ENCODE measurements at regions not wholly inside any gene's neighbourhood (a gene's known extent, or its start where the extent isn't known, plus 50 kb on each side); places are given as distances from the start of the nearest gene placed in this dataset.
"Not testable (repeated sequence)": the region's sequence is repeated elsewhere in the genome, so short reads cannot be mapped to it uniquely, and the experiment has no call there.

GRCh38 chrX:128691872-128692271 is 639.7 kb upstream of the ACTRT1 start:
- no peak for TF ChIP-seq POLR2A (IDR thresholded peaks at IDR 0.05; ENCODE audit: low read length)
- no peak for TF ChIP-seq GATA1 (IDR thresholded peaks at IDR 0.05; ENCODE audit: low read depth, low read length)

GRCh38 chrX:128685387-128685786 is 633.2 kb upstream of the ACTRT1 start:
- TF ChIP-seq POLR2A (IDR thresholded peaks at IDR 0.05; ENCODE audit: low read length), result no peak
- TF ChIP-seq GATA1 (IDR thresholded peaks at IDR 0.05; ENCODE audit: low read depth, low read length), result no peak
- DNase-seq, result no peak

More at GRCh38 chrX:128691872-128692271, 639.7 kb upstream of the ACTRT1 start:
- DNase-seq, result no peak

GRCh38 chrX:128676651-128677050 is 624.4 kb upstream of the ACTRT1 start:
- DNase-seq, result no peak
- no peak for TF ChIP-seq GATA1 (IDR thresholded peaks at IDR 0.05; ENCODE audit: low read depth, low read length)
- no peak for TF ChIP-seq POLR2A (IDR thresholded peaks at IDR 0.05; ENCODE audit: low read length)

- not testable (repeated sequence) for DNase-seq
Measured at GRCh38 chrX:128674326-128675086, 622.3 kb upstream of the ACTRT1 start.

DNA sequence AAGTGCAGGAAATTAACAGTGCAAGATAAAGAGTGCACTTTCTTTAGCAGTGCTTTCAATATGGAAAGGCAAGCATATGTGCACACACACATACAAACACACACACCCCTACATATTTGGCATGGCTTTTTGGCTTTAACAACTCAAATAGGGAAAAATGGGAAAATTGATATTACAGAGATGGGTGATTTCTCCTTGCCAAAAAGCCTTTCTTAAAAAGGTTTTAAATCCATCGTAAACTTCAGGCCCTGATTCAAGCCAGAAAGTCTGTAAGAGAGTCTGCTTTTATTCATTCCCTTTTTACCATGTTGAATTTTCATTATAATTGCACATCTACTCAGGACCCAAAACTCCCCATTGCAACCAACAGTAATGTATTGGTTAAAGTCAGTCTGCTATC is 612.0 kb upstream of the ACTRT1 start:
- no peak for TF ChIP-seq POLR2A (IDR thresholded peaks at IDR 0.05; ENCODE audit: low read length)
- no peak for TF ChIP-seq GATA1 (IDR thresholded peaks at IDR 0.05; ENCODE audit: low read depth, low read length)

DNA sequence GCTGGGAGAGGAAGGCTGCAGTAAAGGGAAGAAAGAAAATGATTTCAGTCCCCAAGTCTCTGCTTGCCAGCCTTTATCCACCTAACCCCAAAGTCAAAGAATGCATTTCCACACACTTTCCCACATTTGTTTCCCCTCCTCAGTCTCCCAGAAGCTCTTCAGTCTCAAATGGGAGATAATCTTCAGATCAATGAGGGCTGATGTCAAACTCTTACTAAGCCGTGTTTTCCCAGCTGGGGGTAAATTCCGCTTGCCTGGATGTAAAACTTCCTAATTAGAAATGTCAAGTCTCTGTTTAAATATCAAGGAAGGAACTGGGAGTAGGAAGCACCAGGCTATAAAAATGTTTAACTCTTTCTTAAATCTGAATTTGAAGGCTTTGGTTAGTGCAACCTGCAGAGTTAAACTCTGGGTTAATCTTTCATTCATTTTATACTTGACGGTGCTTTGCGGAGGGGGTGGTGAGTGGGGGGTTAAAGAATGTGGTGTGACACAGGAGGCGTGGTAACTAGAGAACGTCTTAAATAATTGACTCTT is 601.4 kb upstream of the ACTRT1 start:
- TF ChIP-seq POLR2A (IDR thresholded peaks at IDR 0.05; ENCODE audit: low read length) (no peak), GATA1 (IDR thresholded peaks at IDR 0.05; ENCODE audit: low read depth, low read length) (no peak)
- no peak for DNase-seq

More for the DNA sequence above, 612.0 kb upstream of the ACTRT1 start:
- DNase-seq, result no peak

DNA sequence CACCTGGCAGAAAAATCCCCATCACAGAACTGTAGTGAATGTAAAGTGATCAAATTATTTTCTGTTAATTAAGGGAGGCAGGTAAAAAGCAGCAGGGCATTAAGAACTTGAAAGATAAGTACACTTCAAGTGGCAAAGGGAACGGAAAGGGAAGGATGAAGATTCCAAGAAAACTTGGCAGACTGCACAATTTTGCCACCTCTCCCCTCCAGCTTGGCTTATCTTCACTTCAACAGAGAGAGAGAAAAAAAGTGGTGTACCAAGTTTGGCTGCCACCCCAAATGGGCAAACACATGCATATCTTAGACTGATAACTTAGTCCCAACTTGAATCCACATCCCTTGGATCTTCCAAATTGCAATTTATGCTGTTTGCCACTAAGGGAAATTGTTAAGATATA is 598.1 kb upstream of the ACTRT1 start:
- TF ChIP-seq GATA1 (IDR thresholded peaks at IDR 0.05; ENCODE audit: low read depth, low read length) (no peak), POLR2A (IDR thresholded peaks at IDR 0.05; ENCODE audit: low read length) (no peak)
- no peak for DNase-seq

DNA sequence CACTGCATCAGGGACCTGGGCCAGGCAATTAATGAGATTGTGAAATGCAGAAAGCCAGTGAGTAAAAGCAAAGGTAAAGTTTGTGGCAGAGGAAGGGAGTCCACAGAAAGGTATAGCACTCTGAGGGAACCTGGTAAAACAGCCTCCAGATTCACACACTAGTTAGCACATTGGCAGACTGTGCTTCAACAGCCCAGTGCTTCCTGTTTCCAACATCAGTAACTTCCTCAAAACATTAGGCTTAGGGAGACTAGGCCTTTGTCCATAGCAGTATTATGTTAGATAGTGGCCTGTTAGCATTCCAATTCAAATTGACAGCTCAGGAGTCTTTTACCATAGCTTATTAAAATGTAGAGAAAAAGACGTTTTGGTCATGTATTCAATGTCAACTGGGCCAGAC is 582.6 kb upstream of the ACTRT1 start:
- no peak for DNase-seq
- TF ChIP-seq POLR2A (IDR thresholded peaks at IDR 0.05; ENCODE audit: low read length) (no peak), GATA1 (IDR thresholded peaks at IDR 0.05; ENCODE audit: low read depth, low read length) (no peak)

DNA sequence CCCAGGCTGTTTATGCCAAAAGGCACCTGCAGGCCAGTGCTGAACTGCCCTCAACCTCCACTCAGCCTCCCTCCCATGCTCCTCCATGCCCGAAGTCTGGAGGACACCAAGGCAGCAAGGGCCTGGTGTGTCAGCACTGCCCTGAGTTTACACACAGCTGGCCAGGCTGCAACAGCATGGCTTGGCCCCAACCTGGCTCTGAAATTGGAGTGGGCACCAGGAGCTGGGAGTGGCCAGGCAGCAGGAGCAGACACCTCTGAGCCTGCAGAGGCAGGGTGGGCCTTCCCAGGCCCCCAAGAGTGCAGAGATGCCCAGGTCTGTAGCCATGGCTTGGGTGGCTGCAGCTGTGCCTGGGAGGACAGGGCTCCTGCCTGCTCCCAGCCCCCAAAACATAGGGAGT is 571.2 kb upstream of the ACTRT1 start:
- no peak for DNase-seq
- TF ChIP-seq POLR2A (IDR thresholded peaks at IDR 0.05; ENCODE audit: low read length) (no peak), GATA1 (IDR thresholded peaks at IDR 0.05; ENCODE audit: low read depth, low read length) (no peak)

DNA sequence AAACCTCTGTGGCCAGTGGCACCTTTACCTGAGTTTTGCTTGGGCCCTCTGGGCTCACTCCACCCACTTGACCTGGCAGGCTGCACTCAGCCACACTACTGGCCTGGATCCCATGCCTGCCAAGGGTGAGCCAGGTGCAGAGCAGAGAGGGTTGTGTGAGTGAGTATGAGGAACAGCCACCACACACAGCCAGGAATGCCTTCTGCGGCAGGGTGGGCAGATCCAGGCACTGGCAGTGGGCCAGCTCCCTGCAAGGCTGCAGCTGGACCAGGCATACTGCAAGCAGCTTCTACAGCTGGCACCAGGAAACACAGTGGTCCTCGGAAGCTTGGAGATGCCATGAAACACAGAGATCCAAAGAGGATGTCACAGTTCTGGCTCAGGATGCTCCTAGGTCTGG is 570.1 kb upstream of the ACTRT1 start:
- TF ChIP-seq POLR2A (IDR thresholded peaks at IDR 0.05; ENCODE audit: low read length), result no peak
- no peak for TF ChIP-seq GATA1 (IDR thresholded peaks at IDR 0.05; ENCODE audit: low read depth, low read length)
- DNase-seq, result no peak

- DNase-seq, result no peak
- TF ChIP-seq GATA1 (IDR thresholded peaks at IDR 0.05; ENCODE audit: low read depth, low read length) (no peak), POLR2A (IDR thresholded peaks at IDR 0.05; ENCODE audit: low read length) (no peak)
Measured at GRCh38 chrX:128619490-128619889, 567.3 kb upstream of the ACTRT1 start.

DNA sequence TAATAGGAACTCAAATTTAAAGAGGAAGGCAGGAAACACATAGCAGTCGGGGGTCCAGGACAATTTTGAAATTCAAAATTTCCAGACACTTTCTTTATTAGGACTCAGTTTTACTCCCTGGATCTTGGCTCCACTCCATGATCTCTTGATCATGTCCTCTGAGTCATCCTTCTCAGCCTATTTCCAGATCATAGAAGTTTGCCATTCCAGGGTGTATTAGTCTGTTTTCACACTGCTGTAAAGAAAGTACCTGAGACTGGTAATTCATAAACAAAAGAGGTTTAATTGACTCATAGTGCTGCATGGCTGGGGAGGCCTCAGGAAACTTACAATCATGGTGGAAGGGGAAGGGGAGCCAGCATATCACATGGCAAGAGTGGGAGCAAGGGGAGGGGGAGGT is 564.7 kb upstream of the ACTRT1 start:
- no peak for DNase-seq
- TF ChIP-seq POLR2A (IDR thresholded peaks at IDR 0.05; ENCODE audit: low read length) (no peak), GATA1 (IDR thresholded peaks at IDR 0.05; ENCODE audit: low read depth, low read length) (no peak)

- DNase-seq, result not testable (repeated sequence)
Measured at GRCh38 chrX:128606817-128607216, 554.6 kb upstream of the ACTRT1 start.

DNA sequence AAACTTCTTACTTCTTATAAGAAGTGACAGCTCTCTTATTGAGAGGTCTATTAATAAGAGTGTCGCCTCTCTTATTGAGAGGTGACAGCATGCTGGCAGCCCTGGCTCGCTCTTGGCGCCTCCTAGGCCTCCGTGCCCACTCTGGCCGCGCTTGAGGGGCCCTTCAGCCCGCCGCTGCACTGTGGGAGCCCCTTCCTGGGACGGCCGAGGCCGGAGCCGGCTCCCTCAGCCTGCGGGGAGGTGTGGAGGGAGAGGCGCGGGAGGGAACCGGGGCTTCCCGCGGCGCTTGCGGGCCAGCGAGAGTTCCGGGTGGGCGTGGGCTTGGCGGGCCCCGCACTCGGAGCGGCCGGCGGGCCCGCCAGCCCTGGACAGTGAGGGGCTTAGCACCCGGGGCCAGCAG is 554.2 kb upstream of the ACTRT1 start:
- DNase-seq, result not testable (repeated sequence)

DNA sequence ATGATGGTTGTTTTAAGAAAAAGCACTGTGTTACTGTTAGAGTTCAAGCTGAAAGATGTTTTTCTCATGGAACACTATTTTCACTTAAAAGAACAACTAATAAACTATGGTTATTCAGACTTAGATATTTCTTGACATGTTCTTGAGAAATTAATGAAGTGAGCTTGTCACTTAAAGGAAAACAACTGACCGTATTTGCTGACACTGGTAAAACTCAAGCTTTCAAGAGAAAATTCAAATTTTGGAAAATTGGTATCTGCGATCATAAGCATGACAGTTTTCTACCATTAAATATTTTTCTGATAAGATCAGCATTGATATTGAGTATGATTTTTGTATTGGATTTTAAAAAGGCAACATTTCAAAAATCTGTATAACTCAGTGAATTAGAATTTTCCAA is 549.5 kb upstream of the ACTRT1 start:
- TF ChIP-seq POLR2A (IDR thresholded peaks at IDR 0.05; ENCODE audit: low read length) (no peak), GATA1 (IDR thresholded peaks at IDR 0.05; ENCODE audit: low read depth, low read length) (no peak)
- no peak for DNase-seq

GRCh38 chrX:128599632-128600031 is 547.4 kb upstream of the ACTRT1 start:
- no peak for TF ChIP-seq POLR2A (IDR thresholded peaks at IDR 0.05; ENCODE audit: low read length)
- no peak for TF ChIP-seq GATA1 (IDR thresholded peaks at IDR 0.05; ENCODE audit: low read depth, low read length)
- DNase-seq, result no peak
